ENCODE measurements at regions not wholly inside any gene's neighbourhood (a gene's known extent, or its start where the extent isn't known, plus 50 kb on each side); places are given as distances from the start of the nearest gene placed in this dataset.

DNA sequence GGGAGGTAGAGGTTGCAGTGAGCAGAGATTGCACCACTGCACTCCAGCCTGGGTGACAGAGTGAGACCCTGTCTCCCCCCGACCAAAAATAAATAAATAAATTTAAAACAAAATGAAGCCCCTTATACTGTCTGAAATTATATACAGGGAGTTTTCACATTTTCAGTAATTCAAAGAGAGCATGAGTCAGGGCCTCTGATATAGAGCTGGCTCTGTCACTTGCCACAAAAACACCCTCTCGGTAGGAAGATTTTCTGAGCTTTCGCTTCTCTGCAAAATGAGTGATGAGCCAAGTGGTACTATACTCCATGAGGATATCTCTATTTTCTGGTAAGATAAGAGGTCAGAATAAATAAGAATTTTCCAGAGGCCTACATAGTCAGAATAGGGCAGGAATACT, 462.9 kb downstream of the COG6 start:
- TF ChIP-seq POLR2A (IDR thresholded peaks at IDR 0.05; ENCODE audit: low read length) (no peak), GATA1 (IDR thresholded peaks at IDR 0.05; ENCODE audit: low read depth, low read length) (no peak)

Measured in erythroblast (primary cell).